GM10248 (cell line): ENCODE measurements at regions not wholly inside any gene's neighbourhood (a gene's known extent, or its start where the extent isn't known, plus 50 kb on each side); places are given as distances from the start of the nearest gene placed in this dataset.

Experiments
- CTCF ChIA-PET: fragments of 300-600 bp; sonication (Branson Sonifier 250); formaldehyde crosslinking; extraction: SDS; loops from one replicate; lab custom pipeline; 2021; ENCODE audit warnings: antibody characterized with exemption; lab: Yijun Ruan, JAX
- POLR2A ChIA-PET: fragments of 350-650 bp; sonication (Branson Sonifier 250); formaldehyde crosslinking; extraction: SDS; loops from one replicate; lab custom pipeline; 2020; ENCODE audit warnings: antibody characterized with exemption; lab: Yijun Ruan, JAX
- DNase-seq: peaks from one replicate; pipeline ENCODE4 v3.0.0; 2012; ENCODE audit errors: extremely low spot score
- TF ChIP-seq, protein P1 (sequence below): IDR thresholded peaks from 2 replicates; pipeline ENCODE4 v1.5.1; 2012; ENCODE audit warnings: mild to moderate bottlenecking, low read depth; ENCODE audit errors: extremely low read depth, missing control alignments, control extremely low read depth

DNA sequence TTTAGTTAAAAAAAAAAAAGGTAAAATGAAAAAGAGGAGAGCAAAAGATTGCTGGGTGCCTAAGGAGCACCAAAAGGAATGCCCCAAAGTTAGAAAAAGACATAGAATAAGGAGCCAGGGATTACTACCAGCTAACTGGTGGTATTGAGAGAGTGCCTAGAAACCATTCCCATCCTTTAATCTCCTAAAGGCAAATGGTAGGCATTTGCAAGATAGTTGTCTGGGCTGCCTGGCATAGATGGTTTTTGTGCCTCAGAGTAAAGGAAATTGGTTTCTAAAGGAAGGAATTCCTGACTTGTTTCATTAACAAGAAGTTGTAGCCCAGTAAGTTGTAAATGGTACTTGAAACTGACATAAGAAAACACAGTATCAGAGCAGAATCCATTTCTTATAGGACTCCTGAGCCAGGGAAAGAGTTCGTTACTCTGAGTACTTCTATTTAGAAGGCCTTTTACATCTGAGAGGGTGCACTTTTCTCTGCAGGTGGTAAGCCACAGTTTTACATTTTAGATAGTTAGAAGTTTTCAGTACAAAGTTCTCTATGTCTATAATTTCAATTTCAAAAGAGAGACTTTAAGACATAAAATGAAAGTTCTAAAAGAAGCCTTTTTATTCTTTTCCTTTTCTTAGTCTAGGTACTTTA is 92.6 kb downstream of the OLFM4 start:
- POLR2A ChIA-PET: no interaction called here
- TF ChIP-seq, protein P1, sequence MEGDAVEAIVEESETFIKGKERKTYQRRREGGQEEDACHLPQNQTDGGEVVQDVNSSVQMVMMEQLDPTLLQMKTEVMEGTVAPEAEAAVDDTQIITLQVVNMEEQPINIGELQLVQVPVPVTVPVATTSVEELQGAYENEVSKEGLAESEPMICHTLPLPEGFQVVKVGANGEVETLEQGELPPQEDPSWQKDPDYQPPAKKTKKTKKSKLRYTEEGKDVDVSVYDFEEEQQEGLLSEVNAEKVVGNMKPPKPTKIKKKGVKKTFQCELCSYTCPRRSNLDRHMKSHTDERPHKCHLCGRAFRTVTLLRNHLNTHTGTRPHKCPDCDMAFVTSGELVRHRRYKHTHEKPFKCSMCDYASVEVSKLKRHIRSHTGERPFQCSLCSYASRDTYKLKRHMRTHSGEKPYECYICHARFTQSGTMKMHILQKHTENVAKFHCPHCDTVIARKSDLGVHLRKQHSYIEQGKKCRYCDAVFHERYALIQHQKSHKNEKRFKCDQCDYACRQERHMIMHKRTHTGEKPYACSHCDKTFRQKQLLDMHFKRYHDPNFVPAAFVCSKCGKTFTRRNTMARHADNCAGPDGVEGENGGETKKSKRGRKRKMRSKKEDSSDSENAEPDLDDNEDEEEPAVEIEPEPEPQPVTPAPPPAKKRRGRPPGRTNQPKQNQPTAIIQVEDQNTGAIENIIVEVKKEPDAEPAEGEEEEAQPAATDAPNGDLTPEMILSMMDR: no peak
- CTCF ChIA-PET: no interaction called here
- no peak for DNase-seq

DNA sequence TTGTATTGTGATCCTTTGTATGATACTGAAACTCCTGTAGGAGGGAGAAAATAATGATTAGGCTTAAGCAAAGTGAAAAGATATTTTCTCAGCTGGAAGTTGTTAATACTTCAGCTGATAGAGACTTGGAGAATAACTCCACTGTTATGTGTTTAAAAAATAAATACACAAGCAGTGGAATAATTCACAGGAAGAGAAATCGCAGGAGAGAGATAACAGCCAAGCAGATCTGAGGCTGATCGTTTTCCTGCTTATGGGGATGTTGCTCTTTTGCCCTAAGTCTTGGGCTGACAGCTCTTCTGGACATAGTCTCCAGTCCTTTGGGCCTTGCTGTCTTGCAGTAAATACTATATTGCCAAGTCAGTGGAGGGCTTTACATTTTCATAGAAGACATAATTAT is 93.3 kb downstream of the OLFM4 start:
- POLR2A ChIA-PET: no interaction called here
- CTCF ChIA-PET: no interaction called here
- TF ChIP-seq, protein P1: no peak
- DNase-seq: no peak

- CTCF ChIA-PET: no interaction called here
- TF ChIP-seq, protein P1: no peak
- POLR2A ChIA-PET: no interaction called here
- DNase-seq: no peak
Measured at GRCh38 chr13:53123536-53123935, 94.9 kb downstream of the OLFM4 start.

DNA sequence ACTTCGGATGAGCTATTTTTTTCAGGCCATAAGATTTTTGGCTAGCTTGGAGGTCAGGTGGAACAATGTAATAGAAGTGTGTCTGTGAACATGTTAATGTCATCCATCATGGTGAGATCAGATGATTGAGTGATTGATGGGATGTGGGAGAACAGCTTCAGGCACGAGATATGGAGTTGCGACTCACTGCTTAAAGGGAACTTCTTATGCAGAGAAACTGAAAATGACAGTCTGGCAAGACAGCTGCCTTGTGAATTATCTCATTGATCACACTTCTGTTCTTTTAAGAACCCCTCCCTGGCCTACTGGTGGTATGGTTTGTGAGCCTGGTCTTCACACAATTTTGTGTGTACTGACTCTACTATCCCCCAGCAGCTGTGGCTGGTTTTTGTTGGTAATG is 96.0 kb downstream of the OLFM4 start:
- TF ChIP-seq, protein P1: no peak
- CTCF ChIA-PET: interaction anchor here (1.1 to 2.1 kb wide), 2 partner anchors 10 to 11 kb away, joined by 3 to 5 read pairs; no protein-coding TSS in a partner anchor
- DNase-seq: no peak
- POLR2A ChIA-PET: no interaction called here

DNA sequence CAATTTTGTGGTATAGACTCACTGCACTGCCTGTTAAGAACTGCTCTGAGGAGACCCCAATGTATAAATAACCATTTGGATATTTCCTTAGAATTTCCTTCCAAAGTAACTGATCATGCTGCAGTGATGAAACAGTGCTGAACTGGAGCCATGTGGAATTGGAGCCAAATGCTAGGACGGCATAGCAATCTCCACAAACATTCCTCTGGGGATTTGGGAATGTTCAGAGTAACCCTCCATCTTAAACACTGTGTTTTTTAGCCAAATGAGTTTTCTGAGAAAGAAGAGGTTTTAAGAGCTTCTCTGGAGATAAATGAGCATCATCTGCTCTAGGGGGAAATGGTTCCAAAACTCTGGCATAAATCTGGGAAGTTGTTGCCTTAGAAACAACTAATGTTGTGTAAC is 98.2 kb downstream of the OLFM4 start:
- CTCF ChIA-PET: interaction anchor here (1.3 kb wide), 1 partner anchor 25 kb away, joined by 4 read pairs; no protein-coding TSS in a partner anchor
- POLR2A ChIA-PET: no interaction called here

DNA sequence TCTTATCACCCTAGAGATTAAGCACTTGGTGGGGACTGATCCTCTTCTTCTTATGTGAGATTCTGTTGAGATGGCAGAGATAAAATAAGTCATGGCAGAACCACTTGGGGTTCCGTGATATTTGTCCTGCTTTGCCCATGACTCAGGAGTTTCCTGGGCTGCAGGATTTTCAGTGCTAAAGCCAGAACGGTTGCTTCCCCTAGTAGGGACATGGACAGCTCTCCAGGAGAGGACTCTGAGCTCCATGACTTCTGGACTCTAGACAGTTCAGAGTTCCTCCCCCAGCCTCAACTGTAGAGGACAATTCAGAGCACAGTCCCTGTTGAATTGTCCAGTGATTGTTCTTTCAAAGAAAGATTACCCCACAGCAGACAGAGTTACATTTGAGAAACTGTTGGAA is 98.8 kb downstream of the OLFM4 start:
- TF ChIP-seq, protein P1: no peak
- no peak for DNase-seq
- ChIA-PET POLR2A (no interaction called here), CTCF (no interaction called here)

More for the DNA sequence above, 98.2 kb downstream of the OLFM4 start:
- TF ChIP-seq, protein P1: no peak
- no peak for DNase-seq

- TF ChIP-seq, protein P1: no peak
- DNase-seq: no peak
- POLR2A ChIA-PET: no interaction called here
- CTCF ChIA-PET: interaction anchor here (1.9 to 2.1 kb wide), 2 partner anchors 15 to 22 kb away, joined by 8 to 9 read pairs; no protein-coding TSS in a partner anchor
Measured at GRCh38 chr13:53129864-53130393, 101.3 kb downstream of the OLFM4 start.
